GM12801 (cell line): ENCODE measurements at regions not wholly inside any gene's neighbourhood (a gene's known extent, or its start where the extent isn't known, plus 50 kb on each side); places are given as distances from the start of the nearest gene placed in this dataset.

Experiments
- TF ChIP-seq, protein P1 (sequence below): IDR thresholded peaks from one replicate; pipeline ENCODE4 v1.5.1; 2011; ENCODE audit warnings: control low read depth; ENCODE audit not compliant: insufficient read length; ENCODE audit errors: extremely low read depth

DNA sequence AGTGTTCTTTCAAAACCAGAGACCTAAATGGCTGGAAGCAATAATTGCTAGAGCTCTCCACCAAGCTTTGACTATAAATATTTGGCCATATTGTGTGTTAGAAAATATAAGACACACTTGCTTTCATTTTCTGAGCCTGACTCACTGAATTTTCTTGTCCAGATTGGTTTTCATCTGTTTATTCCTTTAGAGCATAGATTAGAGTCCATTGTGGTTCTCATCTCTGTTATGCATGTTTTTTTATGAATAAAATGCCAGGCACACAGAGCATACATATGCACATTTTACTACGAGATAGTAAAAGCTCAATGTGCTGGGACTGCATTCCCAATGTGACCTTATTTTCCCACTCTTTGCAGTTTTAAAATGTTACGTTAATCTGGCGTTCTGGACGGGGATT, 115.3 kb upstream of the MLIP start:
- TF ChIP-seq, protein P1, sequence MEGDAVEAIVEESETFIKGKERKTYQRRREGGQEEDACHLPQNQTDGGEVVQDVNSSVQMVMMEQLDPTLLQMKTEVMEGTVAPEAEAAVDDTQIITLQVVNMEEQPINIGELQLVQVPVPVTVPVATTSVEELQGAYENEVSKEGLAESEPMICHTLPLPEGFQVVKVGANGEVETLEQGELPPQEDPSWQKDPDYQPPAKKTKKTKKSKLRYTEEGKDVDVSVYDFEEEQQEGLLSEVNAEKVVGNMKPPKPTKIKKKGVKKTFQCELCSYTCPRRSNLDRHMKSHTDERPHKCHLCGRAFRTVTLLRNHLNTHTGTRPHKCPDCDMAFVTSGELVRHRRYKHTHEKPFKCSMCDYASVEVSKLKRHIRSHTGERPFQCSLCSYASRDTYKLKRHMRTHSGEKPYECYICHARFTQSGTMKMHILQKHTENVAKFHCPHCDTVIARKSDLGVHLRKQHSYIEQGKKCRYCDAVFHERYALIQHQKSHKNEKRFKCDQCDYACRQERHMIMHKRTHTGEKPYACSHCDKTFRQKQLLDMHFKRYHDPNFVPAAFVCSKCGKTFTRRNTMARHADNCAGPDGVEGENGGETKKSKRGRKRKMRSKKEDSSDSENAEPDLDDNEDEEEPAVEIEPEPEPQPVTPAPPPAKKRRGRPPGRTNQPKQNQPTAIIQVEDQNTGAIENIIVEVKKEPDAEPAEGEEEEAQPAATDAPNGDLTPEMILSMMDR = no peak

DNA sequence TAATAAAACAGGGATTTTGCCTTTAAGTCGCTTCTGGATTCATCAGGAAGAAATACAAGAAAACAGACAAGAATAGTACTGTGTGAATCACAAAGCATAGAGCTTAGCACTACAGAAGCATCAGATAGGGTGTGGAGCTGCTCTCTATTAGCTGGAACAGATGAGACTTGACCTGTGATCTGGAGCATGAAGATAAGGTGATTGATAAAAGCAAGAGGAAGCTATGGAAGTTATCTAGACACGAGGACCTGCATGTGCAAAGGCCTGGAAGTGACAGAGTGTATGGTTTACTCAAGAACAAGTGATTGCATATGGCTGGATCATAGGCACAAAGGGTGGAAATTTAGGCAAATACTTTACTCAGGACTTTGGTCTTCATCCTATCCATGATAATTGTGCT, 112.9 kb upstream of the MLIP start:
- TF ChIP-seq, protein P1 = no peak

DNA sequence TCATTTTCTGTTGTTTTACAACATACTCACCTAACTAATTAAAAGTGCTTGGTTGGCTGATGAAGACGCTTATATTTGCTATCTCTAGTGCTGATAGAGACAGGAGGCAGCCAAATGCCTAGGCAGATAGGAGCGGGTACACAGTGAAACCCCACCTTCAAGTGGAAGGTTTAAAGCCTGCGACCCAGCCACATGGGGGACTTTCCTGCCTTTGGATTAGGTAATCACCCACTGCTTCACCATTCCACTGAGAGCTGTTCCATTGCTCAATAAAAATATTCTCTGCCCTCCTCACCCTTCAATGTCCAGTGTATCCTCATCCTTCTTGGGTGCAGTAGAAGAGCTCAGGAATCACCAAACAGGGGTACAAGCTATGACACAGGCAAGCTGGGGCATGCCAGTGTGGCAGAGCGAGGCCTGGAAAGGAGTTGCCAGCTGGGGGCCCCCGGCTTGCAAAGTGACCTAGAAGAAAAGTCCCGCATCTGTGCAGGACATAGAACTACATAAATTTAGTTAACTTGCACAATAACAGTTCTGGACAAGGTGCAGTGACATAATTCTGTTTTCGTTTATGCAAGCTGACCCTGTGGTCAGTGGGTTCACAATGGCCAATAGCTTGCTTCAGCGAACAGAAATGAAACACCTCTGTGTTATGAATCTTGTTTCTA, 112.0 kb upstream of the MLIP start:
- TF ChIP-seq, protein P1 = no peak

DNA sequence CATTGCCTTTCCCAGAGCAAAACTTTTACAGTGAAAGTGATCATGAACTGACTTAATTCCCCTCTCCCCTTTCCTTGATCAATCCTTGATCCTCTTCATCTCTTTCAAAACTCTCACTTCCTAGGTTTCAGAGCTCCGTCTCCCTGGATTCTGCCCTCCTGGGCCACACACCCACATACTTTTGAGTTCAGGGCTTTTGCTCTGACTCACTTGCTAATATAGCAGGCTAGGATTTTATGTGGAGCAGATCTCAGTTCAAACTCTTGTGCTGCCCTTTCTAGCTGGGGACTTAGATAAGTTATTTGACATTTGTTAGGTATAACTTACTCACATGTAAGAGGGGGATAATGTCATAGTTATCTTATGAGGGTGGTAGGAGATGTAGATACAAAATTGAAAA, 109.1 kb upstream of the MLIP start:
- TF ChIP-seq, protein P1 = no peak

DNA sequence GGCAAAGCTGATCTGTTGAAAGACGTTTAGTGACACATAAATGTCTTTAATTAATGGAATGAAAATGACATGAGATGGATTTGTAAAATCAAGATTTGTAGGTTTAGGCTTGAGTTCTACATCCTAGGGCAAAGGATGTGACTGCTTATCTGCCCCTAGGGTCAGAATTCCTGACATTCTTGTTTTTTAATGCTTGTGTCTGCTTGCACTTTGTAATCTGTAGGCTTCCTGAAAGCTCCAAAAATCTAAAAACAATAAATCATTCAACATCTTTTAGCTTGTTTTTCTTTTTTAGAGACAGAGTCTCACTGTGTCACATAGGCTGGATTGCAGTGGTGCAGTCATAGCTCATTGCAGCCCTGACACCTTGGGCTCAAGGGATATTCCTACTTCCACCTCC, 107.9 kb upstream of the MLIP start:
- TF ChIP-seq, protein P1 = no peak

DNA sequence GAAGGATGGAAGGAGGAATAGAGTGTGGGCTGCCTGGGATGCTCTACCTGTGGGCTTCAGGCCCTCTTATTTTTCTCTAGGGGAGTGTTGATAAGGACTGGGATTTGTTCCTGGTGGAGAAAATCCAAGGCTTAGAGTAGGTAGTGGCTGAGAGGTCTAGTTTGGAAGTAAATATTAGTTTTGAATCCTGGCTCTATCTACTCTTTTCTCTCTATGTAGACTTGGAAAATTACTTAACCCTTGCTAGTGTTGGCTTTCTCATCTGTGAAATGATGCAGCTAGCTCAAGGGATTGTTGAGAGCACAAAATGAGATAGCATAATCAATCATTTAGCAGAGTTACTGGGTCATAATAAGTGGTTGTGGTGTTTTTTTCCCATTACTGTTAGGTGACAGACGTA, 102.7 kb upstream of the MLIP start:
- TF ChIP-seq, protein P1 = no peak

DNA sequence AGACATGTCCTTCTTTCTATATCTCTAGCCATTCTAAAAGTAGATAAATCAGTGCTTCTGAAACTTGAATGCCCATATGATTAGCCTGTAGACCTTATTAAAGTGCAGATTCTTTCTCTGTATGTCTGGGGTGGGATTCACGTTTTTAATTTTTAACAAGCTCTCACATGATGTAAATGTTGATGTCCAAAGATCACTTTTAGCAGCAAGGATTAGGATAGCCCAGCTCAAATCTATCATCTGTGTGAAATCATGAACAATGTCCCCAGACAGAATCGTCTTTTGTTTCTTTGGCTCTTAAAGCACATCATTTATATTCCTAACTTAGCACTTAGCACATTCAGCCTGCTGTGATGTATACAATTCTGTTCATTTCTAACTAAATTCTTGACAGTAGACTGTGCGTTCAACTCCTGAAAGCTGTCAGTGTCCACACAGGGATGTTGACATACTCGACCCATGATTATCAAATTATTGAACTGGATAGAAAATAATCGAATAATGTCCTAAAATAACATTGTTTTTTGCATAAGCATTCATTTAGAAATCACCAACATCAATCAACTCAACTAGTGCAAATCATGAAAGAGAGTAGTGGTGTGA, 102.1 kb upstream of the MLIP start:
- TF ChIP-seq, protein P1 = no peak
